Astrocyte (in vitro differentiated cells and primary cell): ENCODE measurements at regions not wholly inside any gene's neighbourhood (a gene's known extent, or its start where the extent isn't known, plus 50 kb on each side); places are given as distances from the start of the nearest gene placed in this dataset.

Experiments
- DNase-seq: peaks from one replicate; pipeline ENCODE4 v3.0.0-alpha.2; 2010; ENCODE audit warnings: low read depth
- FAIRE-seq: peaks from 2 replicates; lab custom pipeline; 2011; peaks lifted over from hg19 to GRCh38; lab: Jason Lieb, UNC
- H2AFZ ChIP-seq: 2 replicates; pipeline ENCODE4 v1.6.0; 2012; ENCODE audit warnings: low read depth, low read length, inconsistent platforms
- H3K27ac ChIP-seq: 2 replicates; pipeline ENCODE4 v1.5.1; 2011; ENCODE audit warnings: low read depth, low read length, inconsistent platforms
- H3K27me3 ChIP-seq: 2 replicates; pipeline ENCODE4 v1.6.0; 2011; ENCODE audit warnings: low read length, inconsistent platforms; ENCODE audit not compliant: insufficient read depth
- H3K36me3 ChIP-seq: 2 replicates; pipeline ENCODE4 v1.5.1; 2011; ENCODE audit warnings: low read length, inconsistent platforms; ENCODE audit not compliant: insufficient read depth
- H3K4me1 ChIP-seq: 2 replicates; pipeline ENCODE4 v1.5.1; 2011; ENCODE audit warnings: low read length, inconsistent platforms; ENCODE audit not compliant: insufficient read depth
- H3K4me2 ChIP-seq: 2 replicates; pipeline ENCODE4 v1.6.0; 2012; ENCODE audit warnings: low read length, inconsistent platforms
- H3K4me3 ChIP-seq: 2 replicates; pipeline ENCODE4 v1.5.1; 2011; ENCODE audit warnings: low read depth, mild to moderate bottlenecking, low read length, inconsistent platforms; ENCODE audit not compliant: insufficient read depth
- H3K79me2 ChIP-seq: 2 replicates; pipeline ENCODE4 v1.6.0; 2012; ENCODE audit warnings: mild to moderate bottlenecking, low read length, inconsistent platforms; ENCODE audit not compliant: insufficient read depth
- H3K9ac ChIP-seq: 2 replicates; pipeline ENCODE4 v1.6.0; 2012; ENCODE audit warnings: mild to moderate bottlenecking, low read length, inconsistent platforms
- H3K9me3 ChIP-seq: 2 replicates; pipeline ENCODE4 v1.5.1; 2012; ENCODE audit warnings: low read depth, mild to moderate bottlenecking, low read length, inconsistent platforms; ENCODE audit not compliant: insufficient read depth
- H4K20me1 ChIP-seq: 2 replicates; pipeline ENCODE4 v1.6.0; 2012; ENCODE audit warnings: low read length, inconsistent platforms; ENCODE audit not compliant: insufficient read depth
- H3K27ac Mint-ChIP-seq: one replicate; pipeline ENCODE4 v1.8.0; 2021; ENCODE audit warnings: mild to moderate bottlenecking, mixed read lengths; ENCODE audit not compliant: unreplicated experiment
- H3K27me3 Mint-ChIP-seq: one replicate; pipeline ENCODE4 v1.8.0; 2021; ENCODE audit warnings: low read depth, mixed read lengths; ENCODE audit not compliant: unreplicated experiment
- H3K36me3 Mint-ChIP-seq: one replicate; pipeline ENCODE4 v1.8.0; 2021; ENCODE audit warnings: low read depth, mixed read lengths; ENCODE audit not compliant: unreplicated experiment
- H3K4me1 Mint-ChIP-seq: one replicate; pipeline ENCODE4 v1.8.0; 2021; ENCODE audit warnings: low read depth, mixed read lengths; ENCODE audit not compliant: unreplicated experiment
- H3K4me3 Mint-ChIP-seq: one replicate; pipeline ENCODE4 v1.8.0; 2021; ENCODE audit warnings: mild to moderate bottlenecking, moderate library complexity, mixed read lengths; ENCODE audit not compliant: unreplicated experiment
- H3K9me3 Mint-ChIP-seq: one replicate; pipeline ENCODE4 v1.8.0; 2021; ENCODE audit warnings: mild to moderate bottlenecking, mixed read lengths; ENCODE audit not compliant: unreplicated experiment
- CTCF ChIP-seq: IDR thresholded peaks from 2 replicates; pipeline ENCODE4 v1.5.1; 2011; ENCODE audit warnings: low read depth, mild to moderate bottlenecking, inconsistent platforms, low read length, moderate library complexity; ENCODE audit not compliant: insufficient read depth
- EZH2 ChIP-seq: IDR thresholded peaks from 2 replicates; pipeline ENCODE4 v1.6.1; 2012; ENCODE audit warnings: mild to moderate bottlenecking, low read length, inconsistent platforms; ENCODE audit not compliant: insufficient read depth

- no peaks in the 10 kb centered on the region for H3K9me3 Mint-ChIP-seq
- H3K27ac Mint-ChIP-seq = no peak overlapping the region
- no peak overlapping the region for H3K9ac ChIP-seq
- H3K4me1 Mint-ChIP-seq = no peaks in the 10 kb centered on the region
- no peak overlapping the region for H3K4me2 ChIP-seq
- no peaks in the 10 kb centered on the region for H3K4me1 ChIP-seq
- no peaks in the 10 kb centered on the region for H4K20me1 ChIP-seq
- no peaks in the 10 kb centered on the region for H3K27me3 ChIP-seq
- DNase-seq (no peak), FAIRE-seq (no peak)
- no peak overlapping the region for H2AFZ ChIP-seq
- TF ChIP-seq CTCF = no peak
- TF ChIP-seq EZH2 = no peak
- no peaks in the 10 kb centered on the region for H3K36me3 ChIP-seq
- no peaks in the 10 kb centered on the region for H3K9me3 ChIP-seq
- H3K27ac ChIP-seq = no peak overlapping the region
- no peaks in the 10 kb centered on the region for H3K27me3 Mint-ChIP-seq
- H3K36me3 Mint-ChIP-seq = no peaks in the 10 kb centered on the region
- H3K79me2 ChIP-seq = no peaks in the 10 kb centered on the region
- no peak overlapping the region for H3K4me3 Mint-ChIP-seq
- no peak overlapping the region for H3K4me3 ChIP-seq
These were observed 87.0 kb upstream of the USP38 start for GRCh38 chr4:143097751-143098150.

GRCh38 chr4:143099693-143100092 lies 85.0 kb upstream of the USP38 start:
- Histone ChIP-seq H3K4me1 (no peaks in the 10 kb centered on the region), H3K27ac (no peak overlapping the region), H3K9ac (no peak overlapping the region), H3K27me3 (no peaks in the 10 kb centered on the region), H3K36me3 (no peaks in the 10 kb centered on the region), H4K20me1 (no peaks in the 10 kb centered on the region), H3K4me3 (no peak overlapping the region), H2AFZ (no peak overlapping the region), H3K79me2 (no peaks in the 10 kb centered on the region), H3K9me3 (no peaks in the 10 kb centered on the region), H3K4me2 (no peak overlapping the region)
- no peak for FAIRE-seq
- Mint-ChIP-seq H3K4me3 (no peak overlapping the region), H3K27ac (no peak overlapping the region), H3K9me3 (no peaks in the 10 kb centered on the region), H3K27me3 (no peaks in the 10 kb centered on the region), H3K4me1 (no peaks in the 10 kb centered on the region), H3K36me3 (no peaks in the 10 kb centered on the region)
- no peak for DNase-seq
- TF ChIP-seq EZH2 = no peak
- TF ChIP-seq CTCF = no peak

GRCh38 chr4:143109376-143109775 lies 75.3 kb upstream of the USP38 start:
- H3K4me1 ChIP-seq = no peaks in the 10 kb centered on the region
- no peaks in the 10 kb centered on the region for H3K36me3 ChIP-seq
- H3K4me3 Mint-ChIP-seq = no peak overlapping the region
- no peaks in the 10 kb centered on the region for H3K4me1 Mint-ChIP-seq
- TF ChIP-seq CTCF (no peak), EZH2 (no peak)
- no peaks in the 10 kb centered on the region for H3K9me3 ChIP-seq
- H4K20me1 ChIP-seq = no peaks in the 10 kb centered on the region
- no peaks in the 10 kb centered on the region for H3K36me3 Mint-ChIP-seq
- DNase-seq (no peak), FAIRE-seq (no peak)
- no peaks in the 10 kb centered on the region for H3K27me3 Mint-ChIP-seq
- H3K9me3 Mint-ChIP-seq = no peaks in the 10 kb centered on the region
- H3K27ac ChIP-seq = no peak overlapping the region
- H3K27ac Mint-ChIP-seq = no peak overlapping the region
- no peak overlapping the region for H3K9ac ChIP-seq
- H3K4me2 ChIP-seq = no peak overlapping the region
- H3K27me3 ChIP-seq = no peaks in the 10 kb centered on the region
- no peak overlapping the region for H3K4me3 ChIP-seq
- no peak overlapping the region for H2AFZ ChIP-seq
- no peaks in the 10 kb centered on the region for H3K79me2 ChIP-seq
